Activated naive CD4-positive, alpha-beta T cell treated with anti-CD3 and anti-CD28 coated beads, Interleukin-2, amount 10 ng/mL, durations not matched to agents 7 days and 5 days (primary cell): ENCODE measurements at regions not wholly inside any gene's neighbourhood (a gene's known extent, or its start where the extent isn't known, plus 50 kb on each side); places are given as distances from the start of the nearest gene placed in this dataset.
"Not testable (repeated sequence)": the region's sequence is repeated elsewhere in the genome, so short reads cannot be mapped to it uniquely, and the experiment has no call there.

Source experiments
- CTCF ChIA-PET: fragments of 350-600 bp; sonication (Branson Sonifier 250); formaldehyde crosslinking; loops from one replicate; lab custom pipeline; 2021; ENCODE audit warnings: antibody characterized with exemption; lab: Charles Lee
- DNase-seq: peaks from one replicate; pipeline ENCODE4 v3.0.0-alpha.2; 2020
- H3K27ac Mint-ChIP-seq: one replicate; pipeline ENCODE4 v1.8.0; 2021; ENCODE audit warnings: mild to moderate bottlenecking, moderate library complexity, mixed read lengths
- H3K27me3 Mint-ChIP-seq: one replicate; pipeline ENCODE4 v1.8.0; 2021; ENCODE audit warnings: mild to moderate bottlenecking, mixed read lengths
- H3K36me3 Mint-ChIP-seq: one replicate; pipeline ENCODE4 v1.8.0; 2021; ENCODE audit warnings: mixed read lengths
- H3K4me1 Mint-ChIP-seq: one replicate; pipeline ENCODE4 v1.8.0; 2021; ENCODE audit warnings: mixed read lengths
- H3K4me3 Mint-ChIP-seq: one replicate; pipeline ENCODE4 v1.8.0; 2021; ENCODE audit warnings: mild to moderate bottlenecking, moderate library complexity, mixed read lengths
- H3K9me3 Mint-ChIP-seq: one replicate; pipeline ENCODE4 v1.8.0; 2021; ENCODE audit warnings: mixed read lengths

DNA sequence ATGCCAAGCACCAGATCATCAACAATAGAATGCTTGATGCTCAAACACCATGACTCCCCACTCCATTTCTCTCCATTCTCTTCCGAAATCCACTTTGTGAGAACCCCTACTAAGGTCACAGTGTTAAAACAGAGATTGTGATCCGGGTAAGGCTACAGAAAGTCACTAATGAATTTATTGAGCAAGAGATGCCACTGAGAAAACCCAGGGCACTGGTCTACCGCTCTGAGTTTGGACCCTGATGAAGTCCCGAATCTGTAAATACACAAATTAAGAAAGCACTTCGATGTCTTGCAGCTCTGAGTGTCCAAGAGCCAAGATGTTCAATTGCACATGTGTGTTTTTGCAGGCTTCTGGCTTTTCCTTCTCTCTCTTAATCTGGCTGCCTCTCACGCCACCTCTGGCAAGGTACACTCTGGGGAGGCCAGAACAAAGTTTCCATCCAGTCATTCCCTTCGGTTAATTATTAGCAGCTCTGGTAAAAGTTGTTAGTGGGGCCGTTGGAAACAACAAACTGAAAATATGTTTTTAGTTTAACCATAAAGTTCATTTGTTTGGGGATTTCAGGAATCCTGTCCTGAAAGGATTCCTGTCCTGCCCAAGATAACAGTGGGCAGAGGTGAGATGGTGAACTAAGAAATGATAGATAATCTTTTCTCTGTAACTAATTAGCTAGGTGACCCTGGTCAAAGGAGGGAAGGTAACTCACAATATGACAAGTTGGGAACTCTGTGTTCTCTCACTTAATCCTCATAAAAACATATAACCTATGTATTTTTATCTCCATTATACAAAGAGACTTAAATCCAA, 75.4 kb downstream of the BTG1 start:
- Mint-ChIP-seq H3K4me1 (peaks cover 6% of the 10 kb centered on the region), H3K9me3 (peaks cover 9% of the 10 kb centered on the region), H3K27ac (no peak overlapping the region), H3K36me3 (no peaks in the 10 kb centered on the region), H3K4me3 (no peak overlapping the region), H3K27me3 (no peaks in the 10 kb centered on the region)
- DNase-seq, result no peak
- CTCF ChIA-PET, result no interaction called here

DNA sequence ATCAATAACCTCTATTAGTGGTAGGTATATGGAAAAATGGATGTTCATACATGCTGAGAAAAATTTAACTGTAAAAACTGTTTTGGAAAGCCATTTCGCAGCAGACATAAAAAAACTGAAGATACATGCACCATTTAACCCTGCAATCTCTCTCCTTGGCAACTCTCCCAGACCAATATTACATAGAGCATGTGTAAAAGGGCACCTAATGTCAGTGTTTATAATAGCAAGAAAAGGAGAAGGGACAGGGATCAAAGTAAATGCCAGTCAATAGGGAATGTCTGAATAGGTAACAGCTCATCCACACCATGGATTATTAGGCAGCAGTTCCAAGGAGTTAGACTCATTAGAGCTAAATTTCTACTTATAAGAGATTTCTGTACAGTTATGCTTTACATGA, 77.2 kb downstream of the BTG1 start:
- H3K36me3 Mint-ChIP-seq, result no peaks in the 10 kb centered on the region
- H3K27ac Mint-ChIP-seq, result no peak overlapping the region
- H3K4me1 Mint-ChIP-seq, result peaks cover 9% of the 10 kb centered on the region
- H3K4me3 Mint-ChIP-seq, result no peak overlapping the region
- H3K27me3 Mint-ChIP-seq, result no peaks in the 10 kb centered on the region
- DNase-seq, result no peak
- peaks cover 9% of the 10 kb centered on the region for H3K9me3 Mint-ChIP-seq
- CTCF ChIA-PET, result no interaction called here

DNA sequence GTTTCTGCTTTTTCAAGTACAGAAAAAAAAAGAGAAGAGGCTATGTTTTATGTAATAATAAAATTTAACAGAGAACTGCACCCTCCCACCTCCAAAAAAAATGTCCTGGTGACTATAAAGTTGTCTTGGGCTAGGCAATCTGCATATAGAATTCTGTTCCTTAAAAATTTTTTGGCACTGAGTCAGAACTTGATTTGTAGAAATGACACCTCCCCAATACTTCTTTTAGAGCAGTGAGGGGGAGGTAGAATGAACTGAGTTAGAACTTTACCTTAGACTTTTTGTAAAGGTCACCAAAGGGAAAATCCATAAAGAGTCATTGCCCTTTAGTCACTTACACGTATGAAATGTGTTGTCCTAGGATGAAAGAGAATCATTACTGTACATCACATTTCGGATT, 80.0 kb downstream of the BTG1 start:
- DNase-seq, result no peak
- H3K27me3 Mint-ChIP-seq, result no peaks in the 10 kb centered on the region
- H3K4me3 Mint-ChIP-seq, result no peak overlapping the region
- H3K36me3 Mint-ChIP-seq, result no peaks in the 10 kb centered on the region
- peaks cover 2% of the 10 kb centered on the region for H3K9me3 Mint-ChIP-seq
- peaks cover 20% of the 10 kb centered on the region for H3K4me1 Mint-ChIP-seq
- CTCF ChIA-PET, result interaction anchor here (1.6 kb wide), 1 partner anchor 17 kb away, joined by 3 read pairs; no protein-coding TSS in a partner anchor
- H3K27ac Mint-ChIP-seq, result no peak overlapping the region

DNA sequence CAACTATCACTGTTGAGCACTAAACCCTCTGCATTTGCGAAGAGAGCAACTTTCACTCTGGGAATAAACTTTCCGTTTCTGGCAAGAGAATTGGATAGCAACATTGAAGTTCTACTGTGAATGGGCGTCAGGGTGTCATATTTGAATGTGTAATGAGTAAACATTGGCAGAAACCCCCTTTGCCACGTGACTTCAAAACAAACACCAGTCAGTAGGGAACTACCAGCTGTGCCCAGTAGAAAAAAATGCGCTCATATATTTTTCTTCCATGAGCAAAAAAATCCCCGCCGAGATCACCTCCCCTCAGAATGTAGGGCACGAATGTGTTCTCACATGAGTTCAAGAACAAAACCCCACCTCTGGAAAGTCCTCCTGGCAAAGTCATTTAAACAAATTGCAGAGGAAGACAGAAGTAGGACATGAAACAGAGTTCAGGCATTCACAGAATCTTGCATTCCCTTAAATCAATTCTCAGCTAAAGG, 80.6 kb downstream of the BTG1 start:
- no peaks in the 10 kb centered on the region for H3K36me3 Mint-ChIP-seq
- CTCF ChIA-PET, result no interaction called here
- H3K4me1 Mint-ChIP-seq, result peaks cover 24% of the 10 kb centered on the region
- H3K27me3 Mint-ChIP-seq, result no peaks in the 10 kb centered on the region
- H3K4me3 Mint-ChIP-seq, result no peak overlapping the region
- no peak for DNase-seq
- no peak overlapping the region for H3K27ac Mint-ChIP-seq
- H3K9me3 Mint-ChIP-seq, result peaks cover 2% of the 10 kb centered on the region

DNA sequence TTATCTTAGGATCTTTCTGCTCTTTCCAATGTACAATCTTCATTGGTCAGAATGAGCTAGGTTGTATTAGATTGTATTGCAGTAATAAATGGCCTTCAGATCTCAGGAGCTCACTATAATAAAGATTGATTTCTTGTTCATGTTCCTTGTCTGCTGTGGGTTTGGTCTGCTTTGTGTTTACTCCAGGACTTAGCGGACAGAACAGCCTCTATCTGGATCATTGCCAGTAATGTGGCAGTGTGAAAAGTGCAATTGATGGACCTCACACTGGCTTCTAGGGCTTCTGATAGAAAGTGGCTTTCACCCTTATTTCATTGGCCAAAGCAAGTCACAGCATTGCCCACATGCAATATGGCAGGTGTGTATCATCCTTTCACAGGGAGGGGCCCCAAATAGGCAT, 81.2 kb downstream of the BTG1 start:
- Mint-ChIP-seq H3K4me3 (no peak overlapping the region), H3K4me1 (peaks cover 30% of the 10 kb centered on the region)

DNA sequence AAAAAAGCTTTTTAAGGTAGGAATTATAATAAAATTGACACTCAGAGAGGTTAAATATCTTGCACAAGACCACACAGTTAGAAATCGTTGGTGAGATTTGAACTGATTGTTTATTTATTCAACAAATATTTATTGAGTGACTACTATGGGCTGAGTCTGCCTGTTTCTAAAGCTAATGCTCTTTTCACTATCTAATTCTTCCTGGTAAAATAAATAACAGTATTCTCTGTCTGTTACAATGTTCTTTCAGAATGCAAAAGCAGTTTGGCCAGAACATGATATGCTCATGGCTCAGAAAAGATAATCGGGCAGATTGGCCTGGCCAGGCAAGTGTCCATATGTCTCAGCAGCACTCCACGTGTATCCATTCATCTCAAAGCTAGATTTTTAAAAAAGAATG, 82.0 kb downstream of the BTG1 start:
- Mint-ChIP-seq H3K36me3 (peaks cover 2% of the 10 kb centered on the region), H3K27me3 (no peaks in the 10 kb centered on the region), H3K4me1 (peaks cover 38% of the 10 kb centered on the region), H3K9me3 (peaks cover 6% of the 10 kb centered on the region), H3K27ac (no peak overlapping the region), H3K4me3 (no peak overlapping the region)
- CTCF ChIA-PET, result no interaction called here
- no peak for DNase-seq

More for the DNA sequence above, 81.2 kb downstream of the BTG1 start:
- CTCF ChIA-PET, result no interaction called here
- no peak for DNase-seq
- Mint-ChIP-seq H3K27me3 (no peaks in the 10 kb centered on the region), H3K9me3 (peaks cover 4% of the 10 kb centered on the region), H3K36me3 (no peaks in the 10 kb centered on the region), H3K27ac (no peak overlapping the region)

DNA sequence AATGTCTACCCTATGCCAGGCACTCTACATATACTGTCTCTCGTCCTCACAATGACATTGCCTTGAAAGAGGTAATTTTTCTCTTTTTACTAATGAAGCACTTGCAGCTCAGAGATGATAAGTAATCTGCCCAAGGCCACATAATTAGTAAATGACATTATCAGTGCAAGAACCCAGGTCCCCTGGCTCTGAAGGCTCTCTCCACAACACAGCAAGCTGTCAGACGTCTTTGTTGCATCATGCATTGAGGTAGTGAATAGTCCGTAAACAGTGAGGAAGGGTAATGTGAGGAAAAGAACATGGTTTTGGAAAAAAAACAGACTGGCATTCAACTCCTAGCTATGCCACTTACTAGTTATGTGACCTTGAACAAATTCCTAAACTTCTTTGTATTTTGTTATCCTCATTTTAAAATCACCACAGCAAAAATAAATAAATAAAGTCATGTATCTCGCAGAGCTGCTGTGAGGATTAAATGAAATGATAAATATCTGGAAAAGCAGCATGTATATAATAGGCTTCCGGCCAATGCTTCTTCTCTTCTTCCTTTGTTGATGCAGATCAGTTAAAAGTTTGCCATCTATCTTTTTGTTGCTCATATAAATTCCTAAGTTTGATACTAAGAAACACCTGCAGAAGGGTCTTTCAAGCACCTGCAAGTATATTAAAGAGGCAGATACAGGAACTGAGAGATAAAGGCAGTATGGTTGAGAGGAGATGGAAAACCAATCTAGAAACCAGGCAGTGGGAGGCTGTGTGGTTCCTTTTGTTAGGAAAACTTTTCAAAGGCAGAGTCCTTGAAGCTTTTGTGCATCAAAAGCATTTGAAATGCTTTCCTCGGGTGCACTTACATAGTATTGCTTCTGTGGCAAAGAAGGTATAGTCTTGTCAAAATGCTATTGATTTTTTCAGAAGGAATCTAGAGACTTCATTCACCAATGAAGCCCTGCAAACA, 82.8 kb downstream of the BTG1 start:
- H3K4me3 Mint-ChIP-seq, result no peak overlapping the region
- H3K27me3 Mint-ChIP-seq, result no peaks in the 10 kb centered on the region
- H3K9me3 Mint-ChIP-seq, result peaks cover 7% of the 10 kb centered on the region
- no peak overlapping the region for H3K27ac Mint-ChIP-seq
- DNase-seq, result no peak
- CTCF ChIA-PET, result no interaction called here
- H3K4me1 Mint-ChIP-seq, result peaks cover 46% of the 10 kb centered on the region
- H3K36me3 Mint-ChIP-seq, result peaks cover 7% of the 10 kb centered on the region

DNA sequence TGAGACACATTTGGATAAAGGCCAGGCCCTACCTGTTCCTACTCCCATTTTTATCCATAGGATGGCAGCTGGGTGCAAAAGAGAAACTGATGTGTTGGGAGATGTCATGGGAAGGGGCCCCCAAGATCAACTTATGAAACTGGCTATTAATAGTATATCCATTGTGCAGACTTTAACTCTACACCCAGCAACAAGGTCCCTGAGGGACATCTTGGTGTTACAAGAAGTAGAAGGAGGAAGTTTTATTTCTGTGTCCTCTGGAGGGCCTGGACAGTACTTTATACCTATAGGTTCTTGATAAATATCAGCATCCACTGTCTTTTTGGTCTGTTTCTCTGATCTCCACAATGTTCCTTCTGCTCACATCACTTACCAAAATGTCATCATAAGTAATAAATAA, 84.6 kb downstream of the BTG1 start:
- H3K4me3 Mint-ChIP-seq, result no peak overlapping the region
- DNase-seq, result no peak
- H3K27me3 Mint-ChIP-seq, result no peaks in the 10 kb centered on the region
- CTCF ChIA-PET, result interaction anchor here (1.0 kb wide), 1 partner anchor 347 kb away, joined by 3 read pairs; no protein-coding TSS in a partner anchor
- peaks cover 19% of the 10 kb centered on the region for H3K36me3 Mint-ChIP-seq
- peaks cover 64% of the 10 kb centered on the region for H3K4me1 Mint-ChIP-seq
- no peak overlapping the region for H3K27ac Mint-ChIP-seq
- peaks cover 13% of the 10 kb centered on the region for H3K9me3 Mint-ChIP-seq

DNA sequence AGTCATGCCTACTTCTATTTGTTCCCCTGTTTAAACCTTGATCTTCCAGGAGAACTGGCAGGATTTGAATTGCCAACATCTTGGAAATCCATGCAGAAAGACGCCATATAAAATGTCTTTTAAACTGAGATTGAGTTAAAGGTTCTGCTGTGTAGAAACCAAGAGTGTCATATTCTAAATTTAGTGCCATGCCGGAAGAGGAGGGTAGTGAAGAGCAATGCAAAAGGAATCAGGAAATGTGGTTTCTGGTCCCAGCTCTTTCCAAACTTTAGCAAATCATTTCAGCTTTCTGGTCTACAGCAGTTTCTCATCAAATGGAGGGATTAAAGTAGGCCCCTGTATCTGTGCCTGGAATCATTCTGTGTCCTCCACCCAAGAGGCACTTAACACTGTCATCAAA, 85.7 kb downstream of the BTG1 start:
- no peak overlapping the region for H3K27ac Mint-ChIP-seq
- peaks cover 21% of the 10 kb centered on the region for H3K36me3 Mint-ChIP-seq
- peaks cover 13% of the 10 kb centered on the region for H3K9me3 Mint-ChIP-seq
- CTCF ChIA-PET, result no interaction called here
- H3K4me1 Mint-ChIP-seq, result peaks cover 70% of the 10 kb centered on the region
- DNase-seq, result no peak
- H3K27me3 Mint-ChIP-seq, result no peaks in the 10 kb centered on the region
- no peak overlapping the region for H3K4me3 Mint-ChIP-seq

DNA sequence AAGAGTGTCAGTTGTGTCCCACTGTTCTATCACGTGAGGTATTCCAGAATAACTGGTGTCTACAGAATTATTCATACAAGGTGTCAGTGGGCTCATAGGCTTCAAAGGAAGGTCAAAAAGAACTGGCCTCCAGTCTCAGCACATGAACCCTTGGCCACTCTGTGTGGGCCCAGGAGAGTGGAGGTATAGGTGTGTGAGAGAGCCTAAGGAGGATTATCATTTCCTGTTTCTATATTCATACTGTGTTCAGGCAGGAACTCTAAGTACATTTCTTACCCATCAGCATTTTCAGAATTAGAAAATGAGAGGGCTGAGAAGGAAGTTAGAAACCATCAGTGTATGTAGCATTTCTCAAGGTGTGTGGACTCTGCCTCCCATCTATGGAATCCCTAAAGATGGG, 87.0 kb downstream of the BTG1 start:
- CTCF ChIA-PET, result no interaction called here
- no peak for DNase-seq
- Mint-ChIP-seq H3K36me3 (peaks cover 23% of the 10 kb centered on the region), H3K9me3 (peaks cover 13% of the 10 kb centered on the region), H3K4me3 (no peak overlapping the region), H3K4me1 (peaks cover 66% of the 10 kb centered on the region), H3K27ac (peak overlapping the region; percentile 89), H3K27me3 (no peaks in the 10 kb centered on the region)

DNA sequence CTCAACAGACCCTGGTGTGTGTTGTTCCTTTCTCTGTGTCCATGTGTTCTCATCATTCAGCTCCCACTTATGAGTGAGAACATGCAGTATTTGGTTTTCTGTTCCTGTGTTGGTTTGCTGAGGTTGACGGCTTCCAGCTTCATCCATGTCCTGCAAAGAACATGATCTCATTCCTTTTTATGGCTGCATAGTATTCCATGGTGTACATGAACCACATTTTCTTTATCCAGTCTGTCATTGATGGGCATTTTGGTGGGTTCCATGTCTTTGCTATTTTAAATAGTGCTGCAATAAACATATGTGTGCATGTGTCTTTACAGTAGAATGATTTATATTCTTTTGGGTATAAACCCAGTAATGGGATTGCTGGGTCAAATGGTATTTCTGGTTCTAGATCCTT, 88.9 kb downstream of the BTG1 start:
- H3K4me1 Mint-ChIP-seq, result peaks cover 68% of the 10 kb centered on the region

DNA sequence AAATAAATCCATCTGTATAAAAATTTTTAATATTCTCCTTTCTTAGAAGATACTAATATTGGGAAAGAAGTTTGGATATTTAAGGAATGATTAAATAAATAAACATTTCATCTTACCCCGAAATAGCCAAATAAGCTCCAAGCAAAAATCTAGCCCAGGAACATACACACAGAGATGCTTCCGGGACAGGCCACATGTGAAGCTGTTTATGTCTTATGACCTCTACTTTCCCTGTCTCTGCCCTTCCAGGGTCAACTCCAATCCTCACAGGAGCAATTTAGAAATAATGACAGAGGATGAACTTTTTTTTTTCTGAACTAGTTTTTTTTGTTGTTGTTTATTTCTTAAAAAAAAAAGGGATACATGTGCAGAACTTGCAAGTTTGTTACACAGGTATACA, 89.4 kb downstream of the BTG1 start:
- Mint-ChIP-seq H3K27me3 (no peaks in the 10 kb centered on the region), H3K36me3 (peaks cover 28% of the 10 kb centered on the region), H3K4me1 (peaks cover 70% of the 10 kb centered on the region), H3K9me3 (peaks cover 15% of the 10 kb centered on the region), H3K4me3 (no peak overlapping the region), H3K27ac (peak overlapping the region; percentile 93)
- CTCF ChIA-PET, result no interaction called here
- no peak for DNase-seq

More for the DNA sequence above, 88.9 kb downstream of the BTG1 start:
- peaks cover 17% of the 10 kb centered on the region for H3K9me3 Mint-ChIP-seq
- H3K36me3 Mint-ChIP-seq, result peaks cover 28% of the 10 kb centered on the region
- not testable (repeated sequence) for H3K4me3 Mint-ChIP-seq, DNase-seq, H3K27me3 Mint-ChIP-seq
- H3K27ac Mint-ChIP-seq, result peak overlapping the region; percentile 93
- CTCF ChIA-PET, result interaction anchor here (0.6 kb wide), 1 partner anchor 9 kb away, joined by 3 read pairs; no protein-coding TSS in a partner anchor

DNA sequence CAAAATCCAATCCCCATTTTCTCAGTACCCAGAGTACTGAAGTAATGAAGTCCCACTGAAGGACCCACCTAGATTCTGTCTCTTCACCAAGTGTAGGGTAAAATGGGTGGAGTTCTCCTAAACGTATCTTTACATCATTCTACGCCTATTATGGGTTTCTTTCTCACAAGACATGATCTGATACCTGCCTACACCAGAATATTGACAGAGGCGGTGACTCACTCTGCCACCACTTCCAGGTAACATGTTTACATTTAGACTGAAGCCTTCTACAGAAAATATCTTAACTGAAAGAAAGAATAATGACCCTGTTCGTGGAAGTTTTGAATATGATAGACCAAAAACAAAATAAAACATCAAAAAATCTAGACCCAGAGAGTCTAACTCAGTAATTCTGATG, 89.8 kb downstream of the BTG1 start:
- Mint-ChIP-seq H3K9me3 (peaks cover 15% of the 10 kb centered on the region), H3K36me3 (peaks cover 28% of the 10 kb centered on the region), H3K4me3 (peak overlapping the region; percentile 6), H3K27ac (peak overlapping the region; percentile 93), H3K27me3 (no peaks in the 10 kb centered on the region), H3K4me1 (peaks cover 71% of the 10 kb centered on the region)
- CTCF ChIA-PET, result no interaction called here
- DNase-seq, result peak; percentile 70

DNA sequence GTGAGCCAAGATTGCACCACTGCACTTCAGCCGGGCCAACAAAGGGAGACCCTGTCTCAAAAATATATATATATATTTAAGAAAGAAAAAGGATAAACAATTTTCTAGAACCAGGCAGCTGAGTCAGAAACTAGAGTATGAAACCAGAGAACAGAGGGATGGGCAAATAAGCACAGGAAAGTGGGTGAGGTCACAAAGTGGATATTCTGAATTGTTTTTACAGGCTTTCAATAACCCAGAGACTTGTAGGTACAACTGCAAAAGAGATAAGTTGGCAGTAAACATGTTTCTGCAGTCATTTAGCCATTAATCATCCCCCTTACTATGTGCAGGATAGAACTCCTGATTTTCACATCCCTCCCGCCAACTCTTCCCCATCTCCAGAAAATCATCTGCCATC, 94.2 kb downstream of the BTG1 start:
- CTCF ChIA-PET, result interaction anchor here (1.6 kb wide), 1 partner anchor 10 kb away, joined by 4 read pairs; no protein-coding TSS in a partner anchor
- H3K4me1 Mint-ChIP-seq, result peaks cover 46% of the 10 kb centered on the region
- peaks cover 10% of the 10 kb centered on the region for H3K36me3 Mint-ChIP-seq
- H3K27ac Mint-ChIP-seq, result no peak overlapping the region
- no peaks in the 10 kb centered on the region for H3K27me3 Mint-ChIP-seq
- H3K4me3 Mint-ChIP-seq, result no peak overlapping the region
- H3K9me3 Mint-ChIP-seq, result peaks cover 5% of the 10 kb centered on the region
- DNase-seq, result no peak
